ENCODE measurements at regions not wholly inside any gene's neighbourhood (a gene's known extent, or its start where the extent isn't known, plus 50 kb on each side); places are given as distances from the start of the nearest gene placed in this dataset.

DNA sequence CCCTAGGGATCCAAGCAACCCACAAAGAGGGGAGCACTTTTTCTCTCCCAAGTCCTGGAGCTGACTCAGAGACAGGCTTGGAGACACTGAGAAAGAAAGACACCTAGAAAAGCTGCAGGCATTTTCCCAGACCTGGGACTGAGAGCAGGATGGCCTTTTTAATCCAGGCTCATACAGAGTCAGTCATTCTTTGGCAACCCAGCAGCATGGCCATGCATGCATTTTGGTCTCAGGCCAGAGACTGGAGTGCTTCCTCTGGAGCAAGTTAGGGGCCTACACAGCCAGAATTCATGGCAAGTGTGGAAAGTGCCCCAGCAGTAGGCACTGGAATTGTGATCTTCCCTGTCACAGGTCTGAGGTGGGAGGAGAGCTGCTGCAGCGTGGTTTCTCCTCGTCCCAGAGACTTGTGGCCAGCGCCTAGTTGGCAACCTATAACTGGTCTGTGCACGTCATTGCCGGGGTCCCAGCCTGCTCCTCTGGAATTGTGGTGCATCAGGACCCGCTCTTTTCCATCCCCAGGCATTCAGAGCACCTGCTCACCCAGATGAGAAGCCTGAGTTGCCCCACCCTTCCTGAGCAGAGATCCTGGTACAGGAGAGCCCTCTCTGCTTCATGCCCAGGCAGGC lies 231.9 kb upstream of the RAB6C start:
- no peaks in the 10 kb centered on the region; the same call in 1 of the 2 replicates for H4K20me1 ChIP-seq (ENCODE audit: insufficient read depth, low read length)
- no TSS peak for BruUV-seq (replicated peaks)
- in situ Hi-C loops (cut with HindIII; ENCODE audit: extremely low pct_ligation_motif_present, low pct_unique_long_range_greater_than_20kb) = no loop called here
- H3K79me2 ChIP-seq (ENCODE audit: insufficient read depth, low read length) = no peaks in the 10 kb centered on the region
- ChIA-PET POLR2A (no interaction called here), CTCF (ENCODE audit: low intra/inter-chr PET ratio, low total read pairs) (interaction anchor here (0.6 kb wide), 1 partner anchor 13 kb away, joined by 3 read pairs; no protein-coding TSS in a partner anchor)
- FAIRE-seq (no peak), DNase-seq (ENCODE audit: low spot score) (no peak), ATAC-seq (no peak)
- H3K4me3 ChIP-seq (replicated peaks in 1 of 3; ENCODE audit: insufficient read depth in 1 of 3, low read depth in 2 of 3, low read length in 3 of 3) = no peak overlapping the region
- H3K27ac ChIP-seq (ENCODE audit: extremely low read length, insufficient read depth, low read length) = no peak overlapping the region
- whole genome bisulfite sequencing (ENCODE audit: low lambda C conversion rate) = 0% methylated on average over 3 of the region's 6 CpGs
- H3K4me2 ChIP-seq (ENCODE audit: low read depth, low read length) = no peak overlapping the region
- no peaks in the 10 kb centered on the region for H3K9me3 ChIP-seq (ENCODE audit: low read length)
- no peaks in the 10 kb centered on the region for H3K36me3 ChIP-seq (replicated peaks in 1 of 2; ENCODE audit: control insufficient read depth in 1 of 2, insufficient read depth in 2 of 2, low read length in 2 of 2)
- H3K9ac ChIP-seq (ENCODE audit: insufficient read depth, low read depth, low read length) = no peak overlapping the region
- H3K27me3 ChIP-seq (ENCODE audit: control insufficient read depth in 1 of 2, insufficient read depth in 2 of 2, low read length in 2 of 2) = peaks cover 0 to 29% of the 10 kb centered on the region in 2 experiments; a peak in 2 of 5 replicates
- H3K4me1 ChIP-seq (ENCODE audit: insufficient read depth, low read length) = no peaks in the 10 kb centered on the region
- TF ChIP-seq ZNF572 (CRISPR knock-in tag; IDR thresholded peaks at IDR 0.05) = no peak
- TF ChIP-seq ZNF781 (CRISPR knock-in tag; IDR thresholded peaks at IDR 0.05; ENCODE audit: borderline replicate concordance, not compliant biosample characterization) = no peak
- no peak for TF ChIP-seq MYPOP (CRISPR knock-in tag; IDR thresholded peaks at IDR 0.05)
- no peak overlapping the region for H2AFZ ChIP-seq (ENCODE audit: low read length)
- intact Hi-C loops (cut with micrococcal nuclease; ENCODE audit: unreplicated experiment) = no loop called here

DNA sequence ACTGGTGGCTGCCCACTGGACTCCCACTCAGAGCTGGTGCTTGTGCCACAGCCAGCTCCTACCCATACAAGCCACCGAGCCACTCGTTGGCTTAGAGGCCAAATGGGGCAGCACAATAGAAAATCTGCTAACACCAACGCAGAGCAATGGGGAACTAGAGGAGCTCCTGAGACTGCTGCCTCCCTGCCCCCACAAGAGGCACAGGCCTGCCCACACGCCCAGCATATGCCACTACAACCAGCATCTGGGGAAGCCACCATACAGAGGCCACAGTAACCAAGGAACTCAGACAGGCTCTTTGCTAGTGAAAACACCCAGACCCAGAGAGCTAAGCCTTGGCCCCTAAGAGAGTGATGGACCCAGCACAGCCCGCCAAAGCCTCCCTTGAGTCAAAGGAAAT lies 231.2 kb upstream of the RAB6C start:
- ATAC-seq (no peak), DNase-seq (ENCODE audit: low spot score) (no peak), FAIRE-seq (no peak)
- in situ Hi-C loops (cut with HindIII; ENCODE audit: extremely low pct_ligation_motif_present, low pct_unique_long_range_greater_than_20kb) = no loop called here
- ChIA-PET CTCF (ENCODE audit: low intra/inter-chr PET ratio, low total read pairs) (no interaction called here), POLR2A (no interaction called here)
- intact Hi-C loops (cut with micrococcal nuclease; ENCODE audit: unreplicated experiment) = no loop called here
- TF ChIP-seq EZH2 (conservative IDR thresholded peaks at IDR 0.05; ENCODE audit: low read depth, low read length) (no peak), PREB (CRISPR knock-in tag; IDR thresholded peaks at IDR 0.05) (no peak), ISL2 (CRISPR knock-in tag; IDR thresholded peaks at IDR 0.05) (no peak), CENPX (CRISPR knock-in tag; IDR thresholded peaks at IDR 0.05) (no peak), GABPB1 (CRISPR knock-in tag; IDR thresholded peaks at IDR 0.05) (no peak), ZNF251 (CRISPR knock-in tag; IDR thresholded peaks at IDR 0.05) (no peak), NFKB2 (CRISPR knock-in tag; IDR thresholded peaks at IDR 0.05; ENCODE audit: borderline replicate concordance) (no peak)
- TF ChIP-seq, protein P1, sequence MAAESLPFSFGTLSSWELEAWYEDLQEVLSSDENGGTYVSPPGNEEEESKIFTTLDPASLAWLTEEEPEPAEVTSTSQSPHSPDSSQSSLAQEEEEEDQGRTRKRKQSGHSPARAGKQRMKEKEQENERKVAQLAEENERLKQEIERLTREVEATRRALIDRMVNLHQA (CRISPR knock-in tag; IDR thresholded peaks at IDR 0.05) = no peak
- Histone ChIP-seq H3K79me2 (ENCODE audit: insufficient read depth, low read length) (no peaks in the 10 kb centered on the region), H3K27me3 (ENCODE audit: control insufficient read depth in 1 of 2, insufficient read depth in 2 of 2, low read length in 2 of 2) (peaks cover 0 to 29% of the 10 kb centered on the region in 2 experiments; a peak in 2 of 5 replicates), H3K4me1 (ENCODE audit: insufficient read depth, low read length) (no peaks in the 10 kb centered on the region), H3K4me2 (ENCODE audit: low read depth, low read length) (no peak overlapping the region), H2AFZ (ENCODE audit: low read length) (no peak overlapping the region), H3K4me3 (replicated peaks in 1 of 3; ENCODE audit: insufficient read depth in 1 of 3, low read depth in 2 of 3, low read length in 3 of 3) (no peak overlapping the region), H3K9me3 (ENCODE audit: low read length) (no peaks in the 10 kb centered on the region), H3K9ac (ENCODE audit: insufficient read depth, low read depth, low read length) (no peak overlapping the region), H4K20me1 (ENCODE audit: insufficient read depth, low read length) (no peaks in the 10 kb centered on the region; the same call in 1 of the 2 replicates), H3K36me3 (replicated peaks in 1 of 2; ENCODE audit: control insufficient read depth in 1 of 2, insufficient read depth in 2 of 2, low read length in 2 of 2) (no peaks in the 10 kb centered on the region), H3K27ac (ENCODE audit: extremely low read length, insufficient read depth, low read length) (no peak overlapping the region)
- BruUV-seq (replicated peaks) = no TSS peak
- WGBS (ENCODE audit: low lambda C conversion rate) = 13% methylated on average over 4 of the region's 5 CpGs
